ENCODE measurements at regions not wholly inside any gene's neighbourhood (a gene's known extent, or its start where the extent isn't known, plus 50 kb on each side); places are given as distances from the start of the nearest gene placed in this dataset.

DNA sequence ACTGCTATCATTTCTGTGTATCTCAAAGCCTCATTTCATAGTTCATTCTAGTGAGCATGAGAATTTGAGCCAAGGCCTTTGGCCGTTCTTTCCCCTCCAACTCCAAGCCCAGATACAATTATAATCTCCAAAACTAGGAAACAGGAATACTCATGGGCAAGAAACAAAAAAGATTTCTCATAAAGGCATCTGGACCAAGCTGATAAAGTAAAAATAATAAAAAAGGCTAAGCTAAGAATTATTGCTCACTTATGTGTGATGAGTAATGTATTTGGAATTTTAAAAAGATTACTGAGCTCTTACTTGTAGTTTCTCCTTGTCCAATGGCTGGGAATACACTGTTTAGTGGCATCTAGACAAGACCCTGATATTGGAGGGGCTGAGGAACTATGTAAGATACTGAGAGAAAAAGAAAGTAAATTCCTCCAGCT, 196.4 kb upstream of the POM121L12 start:
- WGBS (ENCODE audit: insufficient coverage, low coverage, low lambda C conversion rate, missing lambda C conversion rate): 29% methylated on average over 1 of the region's 1 CpG
- Histone ChIP-seq H3K27ac (no peak overlapping the region), H3K4me3 (no peak overlapping the region), H3K36me3 (no peaks in the 10 kb centered on the region), H3K4me1 (no peaks in the 10 kb centered on the region), H3K9me3 (no peaks in the 10 kb centered on the region), H3K27me3 (no peaks in the 10 kb centered on the region)
- ATAC-seq: peak in 3 of 4 donors; percentile 19 to 56 (median 56)
- TF ChIP-seq, protein P1, sequence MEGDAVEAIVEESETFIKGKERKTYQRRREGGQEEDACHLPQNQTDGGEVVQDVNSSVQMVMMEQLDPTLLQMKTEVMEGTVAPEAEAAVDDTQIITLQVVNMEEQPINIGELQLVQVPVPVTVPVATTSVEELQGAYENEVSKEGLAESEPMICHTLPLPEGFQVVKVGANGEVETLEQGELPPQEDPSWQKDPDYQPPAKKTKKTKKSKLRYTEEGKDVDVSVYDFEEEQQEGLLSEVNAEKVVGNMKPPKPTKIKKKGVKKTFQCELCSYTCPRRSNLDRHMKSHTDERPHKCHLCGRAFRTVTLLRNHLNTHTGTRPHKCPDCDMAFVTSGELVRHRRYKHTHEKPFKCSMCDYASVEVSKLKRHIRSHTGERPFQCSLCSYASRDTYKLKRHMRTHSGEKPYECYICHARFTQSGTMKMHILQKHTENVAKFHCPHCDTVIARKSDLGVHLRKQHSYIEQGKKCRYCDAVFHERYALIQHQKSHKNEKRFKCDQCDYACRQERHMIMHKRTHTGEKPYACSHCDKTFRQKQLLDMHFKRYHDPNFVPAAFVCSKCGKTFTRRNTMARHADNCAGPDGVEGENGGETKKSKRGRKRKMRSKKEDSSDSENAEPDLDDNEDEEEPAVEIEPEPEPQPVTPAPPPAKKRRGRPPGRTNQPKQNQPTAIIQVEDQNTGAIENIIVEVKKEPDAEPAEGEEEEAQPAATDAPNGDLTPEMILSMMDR (IDR thresholded peaks at IDR 0.05): no peak
- no peak for TF ChIP-seq POLR2A (IDR thresholded peaks at IDR 0.05)
- no peak for DNase-seq
- intact Hi-C loops (cut with DNase I): no loop called here

DNA sequence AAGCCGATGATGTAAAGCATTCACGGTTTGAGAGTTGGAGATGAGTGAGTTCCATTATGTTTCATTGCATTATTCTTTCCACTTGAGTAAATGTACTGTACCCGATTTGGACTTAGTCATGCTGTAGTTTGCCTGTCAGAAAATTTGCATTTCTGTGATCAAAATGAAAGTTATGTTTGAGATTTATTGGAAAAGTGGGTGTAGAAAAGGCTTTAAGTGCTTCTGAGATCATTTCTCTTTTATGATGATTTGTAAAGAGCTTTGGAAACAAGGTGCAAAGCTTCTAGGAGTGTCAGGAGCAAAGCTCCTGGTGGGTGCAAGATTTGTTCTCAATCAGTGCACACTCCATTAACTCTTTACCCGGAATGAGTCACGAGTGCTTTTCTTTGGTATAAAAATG, 204.1 kb upstream of the POM121L12 start:
- H3K9me3 ChIP-seq: no peaks in the 10 kb centered on the region
- 38% methylated on average over 5 of the region's 5 CpGs for WGBS (ENCODE audit: insufficient coverage, low coverage, low lambda C conversion rate, missing lambda C conversion rate)
- intact Hi-C loops (cut with DNase I): no loop called here
- H3K4me1 ChIP-seq: no peaks in the 10 kb centered on the region
- no peak overlapping the region for H3K27ac ChIP-seq
- H3K27me3 ChIP-seq: no peaks in the 10 kb centered on the region
- ATAC-seq: no peak
- no peak overlapping the region for H3K4me3 ChIP-seq
- no peaks in the 10 kb centered on the region for H3K36me3 ChIP-seq
- no peak for TF ChIP-seq POLR2A (IDR thresholded peaks at IDR 0.05)
- TF ChIP-seq, protein P1 (IDR thresholded peaks at IDR 0.05): no peak
- no peak for DNase-seq

DNA sequence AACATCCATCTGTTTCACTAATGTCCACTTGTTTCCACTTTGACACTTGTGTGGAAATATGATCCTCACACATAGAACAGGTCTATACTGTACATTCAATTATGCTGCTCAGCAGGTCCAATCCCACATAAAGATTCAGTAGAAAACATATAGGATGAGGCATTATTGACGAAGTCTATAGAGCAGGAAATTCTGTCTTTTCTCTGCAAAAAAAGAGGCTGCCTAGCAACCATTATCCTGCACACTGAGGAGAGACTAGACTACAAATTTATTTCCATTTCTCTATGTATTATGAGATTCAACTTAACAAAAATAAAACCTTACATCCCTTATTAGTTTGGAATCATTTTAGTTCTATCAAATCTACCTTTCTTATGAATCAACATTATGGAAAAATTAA, 204.6 kb upstream of the POM121L12 start:
- Histone ChIP-seq H3K4me1 (no peaks in the 10 kb centered on the region), H3K9me3 (no peaks in the 10 kb centered on the region), H3K4me3 (no peak overlapping the region), H3K36me3 (no peaks in the 10 kb centered on the region), H3K27me3 (no peaks in the 10 kb centered on the region), H3K27ac (no peak overlapping the region)
- DNase-seq: no peak
- TF ChIP-seq POLR2A (IDR thresholded peaks at IDR 0.05): no peak
- TF ChIP-seq, protein P1 (IDR thresholded peaks at IDR 0.05): no peak
- ATAC-seq: no peak
- WGBS (ENCODE audit: insufficient coverage, low coverage, low lambda C conversion rate, missing lambda C conversion rate): 29% methylated on average over 1 of the region's 1 CpG
- intact Hi-C loops (cut with DNase I): no loop called here

DNA sequence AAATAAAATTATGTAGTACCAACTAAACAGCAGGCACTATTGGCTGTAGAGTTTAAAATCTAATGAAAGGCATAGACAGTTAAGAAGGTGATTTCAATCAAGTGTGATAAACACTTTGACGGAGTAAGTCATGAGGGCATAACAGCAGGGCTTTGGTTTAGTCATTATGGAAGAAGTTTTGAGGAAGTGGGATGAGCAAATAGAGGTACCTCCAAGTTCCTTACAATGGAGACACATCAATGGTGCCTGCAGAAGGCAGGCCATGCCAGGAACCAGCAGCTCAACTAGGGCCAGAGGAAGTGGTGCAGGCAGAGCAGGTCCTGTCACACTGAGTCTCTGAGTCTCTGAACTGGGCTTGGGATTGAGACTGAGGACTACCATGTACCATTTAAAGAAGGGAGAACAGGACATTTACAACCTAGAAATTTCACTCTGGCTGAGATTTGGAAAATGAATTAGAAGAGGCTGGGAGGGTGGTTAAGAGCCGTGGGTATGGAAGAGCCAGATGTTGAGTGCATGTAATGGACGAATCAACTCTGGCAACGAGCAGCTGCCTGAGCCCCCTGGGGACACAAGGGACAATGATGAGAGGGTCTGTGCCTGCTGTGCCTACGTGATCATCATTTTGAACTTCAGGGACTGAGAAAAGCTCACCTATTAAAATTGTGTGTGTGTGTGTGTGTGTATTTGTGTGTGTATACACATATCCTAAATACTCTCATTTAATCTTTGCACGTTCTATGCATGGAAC, 208.7 kb upstream of the POM121L12 start:
- DNase-seq: no peak
- H3K4me3 ChIP-seq: no peak overlapping the region
- ATAC-seq: no peak
- no peaks in the 10 kb centered on the region for H3K4me1 ChIP-seq
- no peaks in the 10 kb centered on the region for H3K9me3 ChIP-seq
- intact Hi-C loops (cut with DNase I): no loop called here
- 62% methylated on average over 6 of the region's 6 CpGs for WGBS (ENCODE audit: insufficient coverage, low coverage, low lambda C conversion rate, missing lambda C conversion rate)
- TF ChIP-seq, protein P1 (IDR thresholded peaks at IDR 0.05): no peak
- TF ChIP-seq POLR2A (IDR thresholded peaks at IDR 0.05): no peak
- no peak overlapping the region for H3K27ac ChIP-seq
- no peaks in the 10 kb centered on the region for H3K27me3 ChIP-seq
- H3K36me3 ChIP-seq: no peaks in the 10 kb centered on the region

Measured in right lobe of liver (tissue), 6 donors.